ENCODE measurements at regions not wholly inside any gene's neighbourhood (a gene's known extent, or its start where the extent isn't known, plus 50 kb on each side); places are given as distances from the start of the nearest gene placed in this dataset.
"Not testable (repeated sequence)": the region's sequence is repeated elsewhere in the genome, so short reads cannot be mapped to it uniquely, and the experiment has no call there.

- Histone ChIP-seq H3K27ac (no peak overlapping the region), H3K9me3 (peaks cover 0 to 31% of the 10 kb centered on the region in 2 donors), H3K27me3 (peaks cover 0 to 14% of the 10 kb centered on the region in 2 donors), H3K4me1 (no peaks in the 10 kb centered on the region), H3K4me3 (no peak overlapping the region), H3K36me3 (no peaks in the 10 kb centered on the region)
- TF ChIP-seq, protein P1, sequence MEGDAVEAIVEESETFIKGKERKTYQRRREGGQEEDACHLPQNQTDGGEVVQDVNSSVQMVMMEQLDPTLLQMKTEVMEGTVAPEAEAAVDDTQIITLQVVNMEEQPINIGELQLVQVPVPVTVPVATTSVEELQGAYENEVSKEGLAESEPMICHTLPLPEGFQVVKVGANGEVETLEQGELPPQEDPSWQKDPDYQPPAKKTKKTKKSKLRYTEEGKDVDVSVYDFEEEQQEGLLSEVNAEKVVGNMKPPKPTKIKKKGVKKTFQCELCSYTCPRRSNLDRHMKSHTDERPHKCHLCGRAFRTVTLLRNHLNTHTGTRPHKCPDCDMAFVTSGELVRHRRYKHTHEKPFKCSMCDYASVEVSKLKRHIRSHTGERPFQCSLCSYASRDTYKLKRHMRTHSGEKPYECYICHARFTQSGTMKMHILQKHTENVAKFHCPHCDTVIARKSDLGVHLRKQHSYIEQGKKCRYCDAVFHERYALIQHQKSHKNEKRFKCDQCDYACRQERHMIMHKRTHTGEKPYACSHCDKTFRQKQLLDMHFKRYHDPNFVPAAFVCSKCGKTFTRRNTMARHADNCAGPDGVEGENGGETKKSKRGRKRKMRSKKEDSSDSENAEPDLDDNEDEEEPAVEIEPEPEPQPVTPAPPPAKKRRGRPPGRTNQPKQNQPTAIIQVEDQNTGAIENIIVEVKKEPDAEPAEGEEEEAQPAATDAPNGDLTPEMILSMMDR (IDR thresholded peaks at IDR 0.05) = no peak
- DNase-seq (peak in 1 of 4 donors; percentile 82), ATAC-seq (no peak)
- intact Hi-C loops (cut with DNase I) = no loop called here
These were observed 195.4 kb downstream of the GOLGA6L6 start for GRCh38 chr15:20346082-20346805.

DNA sequence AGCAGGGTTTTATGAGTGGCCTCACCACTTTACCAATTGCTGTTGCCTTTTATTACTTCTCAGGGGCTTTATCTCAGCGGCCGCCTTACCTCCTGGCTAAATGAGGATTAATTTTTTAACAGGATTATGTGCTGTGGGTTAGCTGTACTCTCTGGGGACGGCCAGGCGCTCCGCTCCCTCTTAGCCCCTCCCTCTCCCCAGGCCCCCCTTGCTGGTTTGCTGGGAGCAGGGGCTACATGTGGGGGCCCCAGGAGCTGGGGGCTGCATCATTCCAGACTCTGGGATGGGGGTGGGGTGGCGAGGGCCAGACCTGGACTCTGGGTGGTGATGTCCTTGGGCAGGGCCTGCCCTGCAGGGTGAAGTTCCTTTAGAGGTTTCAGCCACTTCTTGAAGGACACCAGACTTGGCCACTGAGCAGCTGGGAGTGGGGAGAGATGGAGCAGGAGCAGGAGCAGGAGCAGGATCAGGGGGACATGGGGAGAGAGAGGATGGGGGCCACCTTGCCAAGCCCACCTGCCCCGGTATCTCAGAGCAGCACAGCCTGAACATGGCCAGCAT lies 196.1 kb downstream of the GOLGA6L6 start:
- Histone ChIP-seq H3K27ac (no peak overlapping the region), H3K9me3 (peaks cover 0 to 35% of the 10 kb centered on the region in 2 donors), H3K27me3 (peaks cover 0 to 14% of the 10 kb centered on the region in 2 donors), H3K36me3 (no peaks in the 10 kb centered on the region), H3K4me3 (no peak overlapping the region), H3K4me1 (no peaks in the 10 kb centered on the region)
- ATAC-seq (no peak), DNase-seq (peak in 1 of 4 donors; percentile 87)
- TF ChIP-seq, protein P1 (IDR thresholded peaks at IDR 0.05) = no peak
- intact Hi-C loops (cut with DNase I) = no loop called here

DNA sequence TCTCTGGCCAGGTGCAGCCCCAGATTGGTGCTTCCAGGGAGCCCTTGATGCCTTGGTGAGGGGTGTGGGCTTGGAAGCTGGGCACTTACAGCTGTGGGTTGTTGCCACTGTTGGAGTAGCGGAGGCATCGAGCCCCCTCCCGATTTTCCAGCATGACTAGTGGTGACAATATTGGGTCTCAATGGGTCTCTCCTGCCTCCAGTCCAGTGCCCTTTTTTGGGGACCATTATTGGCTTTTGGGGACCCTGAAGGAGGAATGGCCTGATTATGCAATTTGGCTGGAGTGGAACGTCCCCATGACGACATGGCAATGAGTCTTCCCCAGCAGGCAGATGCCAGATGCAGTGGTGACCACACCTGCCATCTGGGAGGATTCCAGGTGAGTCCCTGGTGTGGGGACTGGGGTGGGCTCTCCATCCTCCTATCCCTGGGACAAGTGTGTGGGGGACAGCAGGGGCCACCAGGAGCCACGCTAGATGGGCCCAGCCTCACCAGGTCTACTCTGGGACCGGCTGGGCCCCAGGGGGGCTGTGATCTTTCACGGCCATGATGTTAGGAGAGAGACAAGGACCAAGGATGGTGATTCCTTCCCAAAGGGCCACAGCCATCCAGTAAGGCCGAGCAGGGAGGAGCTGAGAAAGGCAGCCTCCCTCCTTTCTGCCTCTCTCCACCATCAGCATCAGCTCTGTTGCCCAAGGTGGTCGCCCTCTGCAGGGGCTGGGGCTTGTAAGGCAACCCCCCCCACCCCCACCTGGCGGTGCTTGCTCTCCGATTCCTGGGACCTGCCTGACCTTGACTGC lies 196.8 kb downstream of the GOLGA6L6 start:
- Histone ChIP-seq H3K9me3 (peaks cover 0 to 39% of the 10 kb centered on the region in 2 donors), H3K27ac (no peak overlapping the region), H3K36me3 (no peaks in the 10 kb centered on the region), H3K27me3 (peaks cover 0 to 10% of the 10 kb centered on the region in 2 donors), H3K4me1 (no peaks in the 10 kb centered on the region), H3K4me3 (no peak overlapping the region)
- intact Hi-C loops (cut with DNase I) = no loop called here
- TF ChIP-seq, protein P1 (IDR thresholded peaks at IDR 0.05) = no peak
- ATAC-seq (no peak), DNase-seq (peak in 1 of 4 donors; percentile 85)

- H3K4me3 ChIP-seq; H3K27me3 ChIP-seq; H3K4me1 ChIP-seq; H3K27ac ChIP-seq; ATAC-seq; intact Hi-C loops (cut with DNase I); H3K36me3 ChIP-seq: not testable (repeated sequence)
- peak in 1 of 4 donors; percentile 91 for DNase-seq
- H3K9me3 ChIP-seq = peaks cover 0 to 46% of the 10 kb centered on the region in 2 donors
These were observed 198.0 kb downstream of the GOLGA6L6 start for GRCh38 chr15:20343395-20344211.

DNA sequence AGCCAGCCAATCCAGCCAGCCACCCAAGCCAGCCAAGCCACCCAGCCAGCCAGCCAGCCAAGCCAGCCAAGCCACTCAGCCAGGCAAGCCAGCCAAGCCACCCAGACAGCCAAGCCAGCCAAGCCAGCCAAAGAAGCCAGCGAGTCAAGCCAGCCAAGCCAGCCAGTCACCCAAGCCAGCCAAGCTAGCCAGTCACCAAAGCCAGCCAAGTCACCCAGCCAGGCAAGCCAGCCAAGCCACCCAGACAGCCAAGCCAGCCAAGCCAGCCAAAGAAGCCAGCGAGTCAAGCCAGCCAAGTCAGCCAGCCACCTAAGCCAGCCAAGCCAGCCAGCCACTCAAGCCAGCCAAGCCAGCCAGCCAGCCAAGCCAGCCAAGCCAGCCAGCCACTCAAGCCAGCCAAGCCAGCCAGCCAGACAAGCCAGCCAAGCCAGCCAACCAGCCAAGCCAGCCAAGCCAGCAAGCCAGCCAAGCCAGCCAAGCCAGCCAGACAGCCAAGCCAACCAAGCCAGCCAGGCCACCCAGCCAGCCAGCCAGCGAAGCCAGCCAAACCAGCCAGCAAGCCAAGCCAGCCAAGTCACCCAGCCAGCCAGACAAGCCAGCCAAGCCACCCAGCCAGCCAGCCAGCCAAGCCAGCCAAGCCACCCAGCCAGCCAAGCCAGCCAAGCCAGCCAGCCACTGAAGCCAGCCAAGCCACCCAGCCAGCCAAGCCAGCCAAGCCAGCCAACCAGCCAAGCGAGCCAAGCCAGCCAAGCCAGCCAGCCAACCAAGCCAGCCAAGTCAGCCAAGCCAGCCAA lies 198.8 kb downstream of the GOLGA6L6 start:
- ATAC-seq; H3K27ac ChIP-seq; H3K4me3 ChIP-seq; H3K27me3 ChIP-seq; H3K4me1 ChIP-seq; intact Hi-C loops (cut with DNase I); H3K36me3 ChIP-seq: not testable (repeated sequence)
- peak in 1 of 4 donors; percentile 85 for DNase-seq
- H3K9me3 ChIP-seq = peaks cover 0 to 46% of the 10 kb centered on the region in 2 donors
